HepG2 (cell line): ENCODE measurements at regions not wholly inside any gene's neighbourhood (a gene's known extent, or its start where the extent isn't known, plus 50 kb on each side); places are given as distances from the start of the nearest gene placed in this dataset.
A peak's percentile ranks its signal among the peaks of the same experiment; 100 is the strongest.

Source experiments
- ATAC-seq: fragments of 200-7000 bp; cut with Tn5 transposase; 3 replicates; pipeline ENCODE4 v1.9.1; 2020; ENCODE audit warnings: mild to moderate bottlenecking, moderate library complexity
- BruUV-seq: library from RNA; stranded (reverse); fragments of 400-500 nt; replicated peaks from 2 replicates; lab custom pipeline; 2021; lab: Mats Ljungman, UMichigan
- CTCF ChIA-PET: fragments of 300-600 bp; formaldehyde crosslinking; extraction: SDS; loops from one replicate; lab custom pipeline; 2021; ENCODE audit warnings: low total read pairs, inconsistent platforms, low intra/inter-chr PET ratio; lab: Yijun Ruan, JAX
- POLR2A ChIA-PET: fragments of 350-600 bp; sonication (Branson Sonifier 250); formaldehyde crosslinking; loops from one replicate; lab custom pipeline; 2020; ENCODE audit warnings: antibody characterized with exemption, inconsistent platforms; lab: Yijun Ruan, JAX
- DNase-seq: peaks from one replicate; pipeline ENCODE4 v3.0.0-alpha.2; 2015; ENCODE audit warnings: low spot score
- FAIRE-seq: peaks from 3 replicates; lab custom pipeline; 2011; peaks lifted over from hg19 to GRCh38; lab: Jason Lieb, UNC
- H2AFZ ChIP-seq: one replicate; pipeline ENCODE4 v1.6.1; 2011; ENCODE audit warnings: low read length, inconsistent platforms
- H3K27ac ChIP-seq: fragments of 300-600 bp; 3 replicates; pipeline ENCODE4 v1.8.0; 2011; ENCODE audit warnings: mixed run types, mild to moderate bottlenecking, mixed read lengths, low read length, inconsistent platforms; ENCODE audit not compliant: insufficient read depth; ENCODE audit errors: extremely low read length
- H3K27me3 ChIP-seq, 2 experiments: fragments of 200-600 bp in 1 of 2; 2 replicates in 1 of 2; 3 replicates in 1 of 2; pipeline versions ENCODE4 v1.6.0 to v1.8.0; 2011; ENCODE audit warnings: low read length in 2 of 2, mild to moderate bottlenecking in 2 of 2, moderate library complexity in 2 of 2, inconsistent platforms in 1 of 2; ENCODE audit not compliant: insufficient read depth in 2 of 2, control insufficient read depth in 1 of 2
- H3K36me3 ChIP-seq, 2 experiments: fragments of 200-600 bp in 1 of 2; replicated peaks in 1 of 2; 2 replicates in 1 of 2; 3 replicates in 1 of 2; pipeline versions ENCODE4 v1.5.1 to v1.8.0; 2011; ENCODE audit warnings: low read length in 2 of 2, inconsistent platforms in 1 of 2; ENCODE audit not compliant: insufficient read depth in 2 of 2, control insufficient read depth in 1 of 2
- H3K4me1 ChIP-seq: 2 replicates; pipeline ENCODE4 v1.5.1; 2012; ENCODE audit warnings: low read length, inconsistent platforms; ENCODE audit not compliant: insufficient read depth
- H3K4me2 ChIP-seq: 2 replicates; pipeline ENCODE4 v1.6.0; 2011; ENCODE audit warnings: low read depth, low read length, inconsistent platforms
- H3K4me3 ChIP-seq, 3 experiments: fragments of 200-600 bp in 1 of 3; sonication (generic), shearing (Covaris generic) in 1 of 3; replicated peaks in 1 of 3; 2 replicates each; pipeline ENCODE4 v1.5.1; 2011 to 2016; ENCODE audit warnings: low read length in 3 of 3, inconsistent platforms in 2 of 3, low read depth in 2 of 3, mild to moderate bottlenecking in 2 of 3, control low read depth in 1 of 3, mixed read lengths in 1 of 3; ENCODE audit not compliant: insufficient read depth in 1 of 3
- H3K79me2 ChIP-seq: one replicate; pipeline ENCODE4 v1.6.1; 2011; ENCODE audit warnings: low read length, inconsistent platforms; ENCODE audit not compliant: insufficient read depth
- H3K9ac ChIP-seq: 2 replicates; pipeline ENCODE4 v1.6.0; 2011; ENCODE audit warnings: mild to moderate bottlenecking, low read depth, low read length, inconsistent platforms; ENCODE audit not compliant: insufficient read depth
- H3K9me3 ChIP-seq: 2 replicates; pipeline ENCODE4 v1.5.1; 2012; ENCODE audit warnings: mild to moderate bottlenecking, low read length
- H4K20me1 ChIP-seq: 2 replicates; pipeline ENCODE4 v1.6.0; 2011; ENCODE audit warnings: inconsistent platforms, mild to moderate bottlenecking, low read length, moderate library complexity; ENCODE audit not compliant: insufficient read depth
- ATF1 ChIP-seq: IDR thresholded peaks from 2 replicates; pipeline ENCODE4 v1.6.1; 2016; ENCODE audit warnings: mild to moderate bottlenecking, control low read depth
- BCL6 ChIP-seq: IDR thresholded peaks from 2 replicates; pipeline ENCODE4 v1.6.1; 2016; ENCODE audit warnings: missing genetic modification reagents, missing compliant biosample characterization
- CREB1 ChIP-seq, 2 experiments: fragments of 450-650 bp in 1 of 2; IDR thresholded peaks; 2 replicates each; pipeline ENCODE4 v1.6.1; 2016 to 2017; ENCODE audit warnings: control low read depth in 1 of 2, mild to moderate bottlenecking in 1 of 2, missing compliant biosample characterization in 1 of 2, missing genetic modification characterization in 1 of 2
- DR1 ChIP-seq: sonication (generic); formaldehyde crosslinking; IDR thresholded peaks from 2 replicates; pipeline ENCODE4 v1.8.0; 2021; ENCODE audit warnings: mild to moderate bottlenecking, missing genetic modification reagents, inconsistent platforms
- KLF9 ChIP-seq: IDR thresholded peaks from 2 replicates; pipeline ENCODE4 v1.6.1; 2016; ENCODE audit warnings: low read depth
- POLR2A ChIP-seq, 2 experiments: IDR thresholded peaks; 2 replicates each; pipeline ENCODE4 v1.6.1; 2011; ENCODE audit warnings: low read depth in 2 of 2, low read length in 2 of 2, mild to moderate bottlenecking in 1 of 2, moderate library complexity in 1 of 2; ENCODE audit not compliant: insufficient read depth in 1 of 2
- PRPF4 ChIP-seq: fragments of 200-400 bp; formaldehyde crosslinking; IDR thresholded peaks from 2 replicates; pipeline ENCODE4 v1.6.1; 2016; ENCODE audit warnings: low read length, low read depth; ENCODE audit not compliant: poor library complexity, severe bottlenecking
- SALL2 ChIP-seq: sonication (generic); formaldehyde crosslinking; IDR thresholded peaks from 2 replicates; pipeline ENCODE4 v1.8.1; 2023; ENCODE audit warnings: mild to moderate bottlenecking, missing genetic modification reagents, inconsistent platforms
- SKI ChIP-seq: fragments of 450-650 bp; IDR thresholded peaks from one replicate; pipeline ENCODE4 v1.6.1; 2018; ENCODE audit warnings: mild to moderate bottlenecking; ENCODE audit not compliant: partially characterized antibody
- ZNF12 ChIP-seq: sonication (generic); formaldehyde crosslinking; IDR thresholded peaks from 2 replicates; pipeline ENCODE4 v1.5.0; 2020; ENCODE audit warnings: missing genetic modification reagents
- ZNF230 ChIP-seq: sonication (generic); formaldehyde crosslinking; IDR thresholded peaks from 2 replicates; pipeline ENCODE4 v1.4.0; 2020; ENCODE audit warnings: mild to moderate bottlenecking, missing genetic modification reagents
- ZNF550 ChIP-seq: sonication (generic); formaldehyde crosslinking; IDR thresholded peaks from 2 replicates; pipeline ENCODE4 v1.4.0; 2020; ENCODE audit warnings: mild to moderate bottlenecking, missing genetic modification reagents, borderline replicate concordance
- in situ Hi-C: cut with HindIII; loops from 2 replicates; pipeline ENCODE4 v1.10.0; 2017; ENCODE audit warnings: low pct_unique_long_range_greater_than_20kb; ENCODE audit not compliant: extremely low pct_ligation_motif_present
- intact Hi-C: fragments of 100-400 bp; cut with micrococcal nuclease; formaldehyde crosslinking; loops from one replicate; pipeline ENCODE4 v1.10.0; 2022; ENCODE audit not compliant: unreplicated experiment
- TF ChIP-seq, protein P1 (sequence below), 2 experiments: sonication (generic) in 1 of 2; formaldehyde crosslinking in 1 of 2; IDR thresholded peaks; 2 replicates each; pipeline versions ENCODE4 v1.5.1 to v1.6.1; 2011 to 2020; ENCODE audit warnings: borderline replicate concordance in 1 of 2, low read depth in 1 of 2, low read length in 1 of 2, mild to moderate bottlenecking in 1 of 2, missing genetic modification reagents in 1 of 2, moderate library complexity in 1 of 2

DNA sequence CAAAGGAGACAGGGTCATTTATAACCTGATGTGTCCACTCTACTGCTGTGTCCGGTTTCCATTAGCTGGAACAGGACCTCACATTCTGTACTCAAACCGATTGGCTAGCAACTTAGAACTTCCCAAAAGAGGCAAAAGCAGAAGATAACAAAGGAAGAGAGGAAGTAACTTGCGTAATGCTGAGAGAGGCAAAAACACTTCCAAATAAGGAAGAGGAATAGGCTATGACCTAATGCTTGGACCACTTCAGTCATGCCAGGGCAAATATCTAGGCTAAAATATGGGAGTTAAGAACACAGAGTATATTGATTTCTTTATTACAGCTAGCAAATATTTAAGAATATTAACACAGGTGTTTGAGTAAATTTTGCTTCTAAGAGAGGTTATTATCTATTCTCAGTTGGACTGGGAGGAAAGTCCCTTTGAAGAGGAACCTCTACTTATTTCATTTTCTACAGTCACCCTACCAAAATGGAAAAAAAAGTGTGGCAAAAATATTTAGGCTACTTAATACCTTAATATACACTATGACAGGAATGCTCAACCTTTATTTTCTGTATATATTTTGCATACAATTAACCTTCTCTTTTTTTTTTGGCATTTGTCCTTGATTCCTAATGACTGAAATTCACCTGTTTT lies 499.8 kb upstream of the CHORDC1 start (continued):
- TF ChIP-seq DR1 (CRISPR knock-in tag) (no peak), CREB1 (IDR thresholded peaks at IDR 0.05) (no peak), CREB1 (CRISPR knock-in tag; IDR thresholded peaks at IDR 0.05) (no peak), ATF1 (CRISPR knock-in tag) (no peak)
- TF ChIP-seq, protein P1, sequence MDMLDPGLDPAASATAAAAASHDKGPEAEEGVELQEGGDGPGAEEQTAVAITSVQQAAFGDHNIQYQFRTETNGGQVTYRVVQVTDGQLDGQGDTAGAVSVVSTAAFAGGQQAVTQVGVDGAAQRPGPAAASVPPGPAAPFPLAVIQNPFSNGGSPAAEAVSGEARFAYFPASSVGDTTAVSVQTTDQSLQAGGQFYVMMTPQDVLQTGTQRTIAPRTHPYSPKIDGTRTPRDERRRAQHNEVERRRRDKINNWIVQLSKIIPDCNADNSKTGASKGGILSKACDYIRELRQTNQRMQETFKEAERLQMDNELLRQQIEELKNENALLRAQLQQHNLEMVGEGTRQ (IDR thresholded peaks at IDR 0.05; ENCODE audit: low read depth, low read length) = no peak
- TF ChIP-seq, protein P1 (CRISPR knock-in tag; IDR thresholded peaks at IDR 0.05; ENCODE audit: borderline replicate concordance) = peak; percentile 70; the same call in 1 of the 2 replicates

- POLR2A ChIA-PET = no interaction called here
- TF ChIP-seq POLR2A (IDR thresholded peaks at IDR 0.05; ENCODE audit: insufficient read depth in 1 of 2, low read depth in 2 of 2, low read length in 2 of 2) (no peak), SKI (no peak), ZNF230 (no peak), PRPF4 (no peak), ZNF12 (CRISPR knock-in tag) (no peak), SALL2 (no peak), KLF9 (CRISPR knock-in tag) (no peak), BCL6 (CRISPR knock-in tag) (no peak), ZNF550 (CRISPR knock-in tag) (no peak)
- TF ChIP-seq, all 625 proteins: peak for 0
Observed at GRCh38 chr11:90717522-90717921, 494.7 kb upstream of the CHORDC1 start.

More at GRCh38 chr11:90717522-90717921, 494.7 kb upstream of the CHORDC1 start:
- Histone ChIP-seq H3K36me3 (no peaks in the 10 kb centered on the region), H3K9ac (no peak overlapping the region), H4K20me1 (no peaks in the 10 kb centered on the region), H3K9me3 (peaks cover 66% of the 10 kb centered on the region), H3K4me1 (no peaks in the 10 kb centered on the region), H3K27me3 (no peaks in the 10 kb centered on the region), H3K79me2 (no peaks in the 10 kb centered on the region), H3K4me3 (no peak overlapping the region), H3K4me2 (no peak overlapping the region), H3K27ac (no peak overlapping the region), H2AFZ (no peak overlapping the region)
- in situ Hi-C loops = no loop called here
- no TSS peak for BruUV-seq
- CTCF ChIA-PET = no interaction called here
- intact Hi-C loops = no loop called here
- DNase-seq (no peak), ATAC-seq (no peak), FAIRE-seq (no peak)
